Right lobe of liver (tissue), 4 donors: ENCODE measurements at regions not wholly inside any gene's neighbourhood (a gene's known extent, or its start where the extent isn't known, plus 50 kb on each side); places are given as distances from the start of the nearest gene placed in this dataset.

ENCODE experiments used
- POLR2A ChIP-seq: fragments of 450-650 bp; IDR thresholded peaks from one replicate; pipeline ENCODE4 v1.6.1; 2017; ENCODE audit warnings: antibody characterized with exemption, mild to moderate bottlenecking
- TF ChIP-seq, protein P1 (sequence below), 4 donors: fragments of 200-600 bp in 3 of 4; fragments of 450-650 bp in 1 of 4; IDR thresholded peaks; one replicate each; pipeline versions ENCODE4 v1.5.1 to v1.8.0; 2016 to 2022; ENCODE audit warnings: antibody characterized with exemption in 4 of 4, mild to moderate bottlenecking in 2 of 4
- donor health status: DM: no; HTN: no; CAD: no.
- donor health status: DM: no; HTN: no; CAD: no.
- donor health status: DM: no; HTN: yes; CAD: no.

- TF ChIP-seq, protein P1, sequence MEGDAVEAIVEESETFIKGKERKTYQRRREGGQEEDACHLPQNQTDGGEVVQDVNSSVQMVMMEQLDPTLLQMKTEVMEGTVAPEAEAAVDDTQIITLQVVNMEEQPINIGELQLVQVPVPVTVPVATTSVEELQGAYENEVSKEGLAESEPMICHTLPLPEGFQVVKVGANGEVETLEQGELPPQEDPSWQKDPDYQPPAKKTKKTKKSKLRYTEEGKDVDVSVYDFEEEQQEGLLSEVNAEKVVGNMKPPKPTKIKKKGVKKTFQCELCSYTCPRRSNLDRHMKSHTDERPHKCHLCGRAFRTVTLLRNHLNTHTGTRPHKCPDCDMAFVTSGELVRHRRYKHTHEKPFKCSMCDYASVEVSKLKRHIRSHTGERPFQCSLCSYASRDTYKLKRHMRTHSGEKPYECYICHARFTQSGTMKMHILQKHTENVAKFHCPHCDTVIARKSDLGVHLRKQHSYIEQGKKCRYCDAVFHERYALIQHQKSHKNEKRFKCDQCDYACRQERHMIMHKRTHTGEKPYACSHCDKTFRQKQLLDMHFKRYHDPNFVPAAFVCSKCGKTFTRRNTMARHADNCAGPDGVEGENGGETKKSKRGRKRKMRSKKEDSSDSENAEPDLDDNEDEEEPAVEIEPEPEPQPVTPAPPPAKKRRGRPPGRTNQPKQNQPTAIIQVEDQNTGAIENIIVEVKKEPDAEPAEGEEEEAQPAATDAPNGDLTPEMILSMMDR (IDR thresholded peaks at IDR 0.05) = no peak
- no peak for TF ChIP-seq POLR2A
These were observed 153.8 kb upstream of the COL1A2 start for GRCh38 chr7:94240902-94241301.
